Glomerular visceral epithelial cell (primary cell): ENCODE measurements at regions not wholly inside any gene's neighbourhood (a gene's known extent, or its start where the extent isn't known, plus 50 kb on each side); places are given as distances from the start of the nearest gene placed in this dataset.

Experiments
- DNase-seq: peaks from one replicate; pipeline ENCODE4 v3.0.0-alpha.2; 2016; ENCODE audit errors: extremely low spot score

GRCh38 chr9:4435197-4435596 is 55.1 kb upstream of the SLC1A1 start:
- DNase-seq: no peak

- no peak for DNase-seq
Observed at GRCh38 chr9:4433379-4433778, 56.9 kb upstream of the SLC1A1 start.

- no peak for DNase-seq
Observed at GRCh38 chr9:4430432-4431261, 59.6 kb upstream of the SLC1A1 start.

DNA sequence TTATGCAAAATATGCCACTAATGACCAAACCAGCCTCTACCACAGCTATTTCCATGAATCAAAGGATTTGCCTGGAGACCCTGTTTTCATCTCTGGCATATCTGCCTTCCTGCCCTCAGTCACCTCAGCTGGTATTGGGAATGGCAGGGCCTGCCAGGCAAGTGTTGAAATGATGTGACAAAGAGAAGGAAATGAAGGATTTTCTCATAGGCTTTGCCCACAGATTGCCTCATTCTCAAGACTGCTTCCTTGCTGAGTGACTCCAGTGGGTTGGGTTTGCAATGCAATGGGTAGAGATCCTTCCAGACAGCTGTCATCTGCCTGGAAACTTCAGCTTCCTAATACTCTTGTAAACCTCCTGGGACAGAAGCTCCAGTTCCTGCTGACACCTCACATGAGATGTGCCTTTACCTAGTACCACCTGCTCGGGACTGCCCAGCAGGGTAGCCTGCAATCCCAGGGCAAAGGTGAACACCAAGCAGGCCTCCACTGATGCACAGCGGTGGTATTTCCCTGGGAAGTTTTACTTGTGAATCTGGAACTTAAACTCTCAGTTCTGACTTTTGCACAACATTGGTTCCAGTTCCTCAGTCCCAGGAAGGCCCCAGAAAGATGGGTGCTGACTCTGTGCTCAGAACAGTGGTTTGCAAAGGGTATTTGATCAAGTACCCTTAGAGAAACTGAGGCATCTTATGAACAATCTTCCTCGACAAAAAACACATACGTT is 64.8 kb upstream of the SLC1A1 start:
- DNase-seq: no peak

- no peak for DNase-seq
Observed at GRCh38 chr9:4424891-4425290, 65.4 kb upstream of the SLC1A1 start.

GRCh38 chr9:4424038-4424437 is 66.2 kb upstream of the SLC1A1 start:
- no peak for DNase-seq

DNA sequence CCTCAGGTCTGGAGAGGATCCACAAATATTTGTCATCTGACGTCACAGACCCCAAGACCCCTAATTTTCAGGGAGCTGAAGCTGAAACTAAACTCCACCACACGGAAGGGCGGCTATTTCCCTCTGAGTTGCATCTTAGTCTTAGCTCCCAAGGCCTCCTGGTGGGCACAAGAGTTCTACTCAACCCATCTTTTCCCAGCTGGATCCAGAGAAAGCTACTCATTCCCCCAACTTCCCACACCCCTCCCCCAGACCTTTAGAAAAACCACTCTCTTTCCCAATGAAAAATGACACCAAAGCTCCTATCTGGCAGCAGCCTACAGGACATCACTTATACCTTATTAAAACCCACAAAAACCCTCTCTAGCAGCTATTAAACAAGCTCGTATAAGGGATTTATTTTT is 67.1 kb upstream of the SLC1A1 start:
- no peak for DNase-seq

- DNase-seq: no peak
Observed at GRCh38 chr9:4422495-4422894, 67.8 kb upstream of the SLC1A1 start.

- no peak for DNase-seq
Observed at GRCh38 chr9:4421847-4422246, 68.4 kb upstream of the SLC1A1 start.

GRCh38 chr9:4420351-4420750 is 69.9 kb upstream of the SLC1A1 start:
- no peak for DNase-seq

GRCh38 chr9:4417578-4418325 is 72.5 kb upstream of the SLC1A1 start:
- DNase-seq: no peak

DNA sequence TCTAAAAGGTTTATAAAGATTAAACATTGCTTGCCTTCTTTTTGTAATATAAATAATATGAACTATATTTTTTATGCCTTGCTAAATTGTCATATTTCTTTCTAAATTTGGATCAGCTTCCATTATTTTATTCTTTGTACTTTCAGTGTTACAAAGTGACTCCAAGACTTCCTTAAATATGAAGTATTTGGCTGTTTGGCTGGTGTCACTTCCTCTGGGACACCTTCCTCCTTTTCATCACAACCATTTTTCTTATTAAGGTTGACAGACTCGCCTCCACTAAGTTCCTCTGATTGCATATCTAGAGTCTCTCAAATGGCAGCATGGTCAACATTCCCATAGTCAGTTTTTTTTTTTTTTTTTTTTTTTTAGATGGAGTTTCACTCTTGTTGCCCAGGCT is 73.8 kb upstream of the SLC1A1 start:
- no peak for DNase-seq

DNA sequence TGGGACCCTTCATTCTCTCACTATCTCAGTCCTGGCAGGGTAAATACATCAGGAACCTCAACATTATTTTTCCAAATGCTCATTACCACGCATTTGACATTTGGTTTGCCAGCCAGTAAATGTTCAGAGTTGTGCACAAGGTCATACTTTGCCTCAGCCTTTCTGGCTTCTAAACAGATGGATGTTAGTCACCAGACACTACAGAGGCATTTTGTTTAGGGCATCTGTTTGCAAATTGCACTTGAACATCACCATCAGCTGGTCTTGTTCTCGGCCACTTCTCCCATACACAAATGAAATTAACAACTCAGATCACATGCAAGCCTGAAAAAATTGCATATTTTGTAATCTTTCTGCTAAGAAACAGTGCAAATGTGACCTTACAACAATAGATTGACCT is 75.0 kb upstream of the SLC1A1 start:
- DNase-seq: no peak

GRCh38 chr9:4413856-4414255 is 76.4 kb upstream of the SLC1A1 start:
- no peak for DNase-seq

- no peak for DNase-seq
Observed at GRCh38 chr9:4404156-4404555, 86.1 kb upstream of the SLC1A1 start.

DNA sequence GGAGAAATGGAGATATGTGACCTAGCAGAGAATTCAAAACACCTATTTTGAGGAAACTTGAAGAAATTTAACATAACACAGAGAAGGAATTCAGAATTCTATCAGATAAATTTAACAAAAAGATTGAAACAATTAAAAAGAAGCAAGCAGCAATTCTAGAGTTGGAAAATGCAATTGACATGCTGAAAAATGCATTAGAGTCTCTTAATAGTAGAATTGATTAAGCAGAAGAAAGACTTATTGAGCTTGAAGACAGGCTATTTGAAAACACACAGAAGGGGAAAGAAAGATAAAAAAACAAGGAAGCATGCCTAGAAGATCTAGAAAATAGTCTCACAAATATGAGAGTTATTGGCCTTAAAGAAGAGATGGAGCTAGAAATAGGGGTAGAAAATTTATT is 87.8 kb upstream of the SLC1A1 start:
- DNase-seq: no peak

DNA sequence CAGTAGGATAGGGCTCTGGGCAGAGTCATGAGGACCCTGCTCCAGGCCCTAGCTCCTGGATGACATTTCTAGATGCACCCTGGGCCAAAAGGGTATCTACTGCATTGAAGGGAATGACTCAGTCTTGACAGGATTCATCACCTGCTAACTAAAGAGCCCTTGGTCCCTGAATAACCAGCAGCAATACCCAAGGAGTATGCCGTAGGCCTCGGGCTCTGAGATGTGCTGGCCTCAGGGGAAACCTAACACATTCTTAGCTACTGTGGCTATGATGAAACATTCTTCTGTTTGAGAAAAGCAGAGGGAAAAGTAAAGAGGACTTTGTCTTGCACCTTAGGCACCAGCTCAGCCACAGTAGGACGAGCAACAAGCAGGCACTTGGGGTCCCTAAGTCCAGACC is 89.5 kb upstream of the SLC1A1 start:
- DNase-seq: no peak

GRCh38 chr9:4397917-4398316 is 92.4 kb upstream of the SLC1A1 start:
- DNase-seq: no peak

GRCh38 chr9:4393806-4394523 is 94.1 kb upstream of the GLIS3 start:
- DNase-seq: no peak

DNA sequence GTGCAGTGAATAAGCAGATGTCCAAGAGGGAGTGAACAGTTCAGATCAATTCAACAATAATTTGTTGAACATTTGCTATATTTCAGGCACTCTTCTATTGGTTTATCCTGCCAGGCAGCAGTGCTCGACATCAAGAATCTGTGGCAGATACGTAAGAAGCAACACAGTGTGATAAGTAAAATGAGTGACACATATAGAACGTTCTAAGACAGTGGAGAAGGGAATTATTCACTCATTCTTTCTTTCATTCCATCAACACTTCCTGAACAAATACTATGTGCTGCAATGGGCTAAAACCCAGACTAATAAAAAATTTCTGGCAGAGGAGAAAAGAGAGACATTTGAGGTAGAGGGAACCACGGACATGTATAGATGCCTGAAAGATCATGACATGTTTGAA is 89.9 kb upstream of the GLIS3 start:
- DNase-seq: no peak

DNA sequence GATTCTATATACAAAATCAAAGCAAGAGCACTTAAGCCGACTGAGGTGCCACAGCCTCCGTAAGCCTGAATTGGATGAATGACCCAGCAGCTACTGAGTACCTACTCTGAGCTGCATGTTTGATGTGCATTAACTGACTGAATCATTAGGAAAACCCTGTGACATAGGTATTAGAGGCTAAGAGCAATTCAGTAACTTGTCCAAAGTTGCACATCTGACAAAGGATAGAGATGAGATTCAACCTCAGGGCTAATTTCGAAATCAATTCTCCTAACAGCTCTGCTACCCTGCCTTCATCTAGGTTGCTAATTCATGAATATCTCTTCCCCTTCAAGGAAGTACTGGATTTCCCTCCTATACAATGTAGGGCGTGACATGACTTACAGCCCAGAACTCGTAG is 89.1 kb upstream of the GLIS3 start:
- no peak for DNase-seq

DNA sequence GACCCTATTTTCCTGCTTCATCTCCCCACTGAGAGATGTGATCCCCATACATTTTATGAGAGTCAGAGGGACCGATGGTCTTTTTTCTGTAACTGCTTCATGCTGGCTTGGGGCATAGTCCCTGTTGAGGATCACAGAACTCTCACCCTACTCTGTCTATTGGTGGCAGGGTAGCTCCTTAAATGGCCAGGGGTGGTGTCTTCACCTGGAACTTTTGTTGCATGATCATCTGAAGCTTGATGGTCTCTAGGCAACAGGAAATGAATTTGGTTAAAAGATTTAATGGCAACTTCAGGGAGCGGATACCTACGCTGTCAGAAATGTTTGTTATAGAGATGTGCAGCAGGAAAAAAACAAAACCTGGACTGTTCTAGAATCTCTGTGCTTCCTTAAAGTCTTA is 87.0 kb upstream of the GLIS3 start:
- no peak for DNase-seq
